Type B pancreatic cell (in vitro differentiated cells): ENCODE measurements at regions not wholly inside any gene's neighbourhood (a gene's known extent, or its start where the extent isn't known, plus 50 kb on each side); places are given as distances from the start of the nearest gene placed in this dataset.

Experiments used
- DNase-seq: peaks from one replicate; pipeline ENCODE4 v3.0.0; 2021; ENCODE audit warnings: mixed read lengths; ENCODE audit not compliant: unreplicated experiment; ENCODE audit errors: extremely low spot score
- H3K27ac Mint-ChIP-seq: 2 replicates; pipeline ENCODE4 v1.8.0; 2021; ENCODE audit warnings: mild to moderate bottlenecking, mixed read lengths
- H3K27me3 Mint-ChIP-seq: 2 replicates; pipeline ENCODE4 v1.8.0; 2021; ENCODE audit warnings: mixed read lengths
- H3K36me3 Mint-ChIP-seq: 2 replicates; pipeline ENCODE4 v1.8.0; 2021; ENCODE audit warnings: mixed read lengths
- H3K4me1 Mint-ChIP-seq: one replicate; pipeline ENCODE4 v1.8.0; 2021; ENCODE audit warnings: mixed read lengths; ENCODE audit not compliant: unreplicated experiment
- H3K4me3 Mint-ChIP-seq: 2 replicates; pipeline ENCODE4 v1.8.0; 2021; ENCODE audit warnings: mild to moderate bottlenecking, mixed read lengths
- H3K9me3 Mint-ChIP-seq: 2 replicates; pipeline ENCODE4 v1.8.0; 2021; ENCODE audit warnings: mixed read lengths
- TF ChIP-seq, protein P1 (sequence below): fragments of 200-600 bp; sonication (generic); conservative IDR thresholded peaks from 2 replicates; pipeline ENCODE4 v1.5.0; 2021; ENCODE audit warnings: antibody characterized with exemption, mild to moderate bottlenecking

DNA sequence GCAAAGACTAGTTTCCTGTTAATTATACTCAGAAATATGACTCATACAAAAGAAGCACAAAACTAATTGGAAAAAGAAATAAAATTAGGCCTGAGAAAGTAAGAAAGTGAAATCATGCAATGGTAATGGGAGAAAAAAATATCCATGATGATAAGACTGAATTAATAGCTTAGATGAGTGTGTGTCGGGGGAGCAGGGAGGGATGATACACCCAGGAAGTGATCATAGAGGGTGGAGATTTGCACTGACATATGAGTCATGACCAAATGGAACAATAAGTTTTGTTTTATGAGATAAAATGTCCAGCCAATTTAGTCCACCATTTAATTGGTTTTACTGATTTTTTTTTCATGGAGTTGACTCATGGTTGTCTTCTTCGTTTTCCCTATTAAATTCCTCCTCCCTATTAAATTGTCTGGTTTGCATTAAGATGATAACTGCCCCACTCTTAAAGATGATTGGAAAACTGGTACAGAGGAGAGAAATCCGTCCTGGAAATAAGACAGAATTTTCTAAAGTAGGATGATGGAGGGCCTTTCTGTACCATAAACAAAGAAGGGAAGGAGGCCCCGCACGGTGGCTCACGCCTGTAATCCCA is 111.7 kb upstream of the KCNJ6 start:
- H3K9me3 Mint-ChIP-seq: peaks cover 5% of the 10 kb centered on the region
- no peak overlapping the region for H3K4me3 Mint-ChIP-seq
- DNase-seq: no peak
- H3K27me3 Mint-ChIP-seq: peaks cover 55% of the 10 kb centered on the region
- no peaks in the 10 kb centered on the region for H3K36me3 Mint-ChIP-seq
- no peak overlapping the region for H3K27ac Mint-ChIP-seq
- no peaks in the 10 kb centered on the region for H3K4me1 Mint-ChIP-seq
- TF ChIP-seq, protein P1, sequence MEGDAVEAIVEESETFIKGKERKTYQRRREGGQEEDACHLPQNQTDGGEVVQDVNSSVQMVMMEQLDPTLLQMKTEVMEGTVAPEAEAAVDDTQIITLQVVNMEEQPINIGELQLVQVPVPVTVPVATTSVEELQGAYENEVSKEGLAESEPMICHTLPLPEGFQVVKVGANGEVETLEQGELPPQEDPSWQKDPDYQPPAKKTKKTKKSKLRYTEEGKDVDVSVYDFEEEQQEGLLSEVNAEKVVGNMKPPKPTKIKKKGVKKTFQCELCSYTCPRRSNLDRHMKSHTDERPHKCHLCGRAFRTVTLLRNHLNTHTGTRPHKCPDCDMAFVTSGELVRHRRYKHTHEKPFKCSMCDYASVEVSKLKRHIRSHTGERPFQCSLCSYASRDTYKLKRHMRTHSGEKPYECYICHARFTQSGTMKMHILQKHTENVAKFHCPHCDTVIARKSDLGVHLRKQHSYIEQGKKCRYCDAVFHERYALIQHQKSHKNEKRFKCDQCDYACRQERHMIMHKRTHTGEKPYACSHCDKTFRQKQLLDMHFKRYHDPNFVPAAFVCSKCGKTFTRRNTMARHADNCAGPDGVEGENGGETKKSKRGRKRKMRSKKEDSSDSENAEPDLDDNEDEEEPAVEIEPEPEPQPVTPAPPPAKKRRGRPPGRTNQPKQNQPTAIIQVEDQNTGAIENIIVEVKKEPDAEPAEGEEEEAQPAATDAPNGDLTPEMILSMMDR: no peak

DNA sequence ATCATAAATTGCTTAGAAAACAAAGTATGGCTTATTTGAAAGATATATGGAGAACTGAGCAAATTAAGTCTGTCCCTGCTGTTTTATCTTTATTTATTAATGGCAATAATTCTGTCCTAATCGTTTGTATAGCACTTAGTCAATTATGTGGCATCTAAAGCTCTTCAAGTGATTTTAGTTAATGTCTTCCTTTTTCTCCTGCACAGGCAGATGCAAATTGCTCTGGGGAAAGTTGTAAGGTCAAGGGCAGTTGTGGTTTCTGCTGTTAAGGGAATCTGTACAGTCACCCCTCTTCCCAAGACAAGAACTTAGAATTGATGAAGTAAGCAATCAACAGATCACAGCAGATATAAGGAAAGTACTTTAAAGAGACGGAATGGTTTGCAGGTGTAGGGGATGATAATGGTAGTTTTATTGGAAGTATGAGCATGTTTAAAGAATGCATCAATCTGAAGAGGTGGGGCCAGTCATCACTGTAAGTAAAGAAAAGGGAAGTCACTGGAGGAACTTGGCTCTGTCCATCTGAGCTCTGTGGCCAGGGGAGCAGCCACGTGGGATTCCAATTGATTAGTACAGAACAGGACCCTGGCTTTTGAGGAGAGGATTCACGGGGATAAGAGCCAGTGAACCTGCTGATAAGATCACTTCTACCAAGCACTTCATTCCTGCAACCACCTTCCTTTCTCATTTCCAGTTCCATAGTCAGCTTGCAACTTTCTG is 116.0 kb upstream of the KCNJ6 start:
- Mint-ChIP-seq H3K27me3 (peaks cover 44% of the 10 kb centered on the region), H3K4me3 (no peak overlapping the region), H3K4me1 (no peaks in the 10 kb centered on the region), H3K9me3 (no peaks in the 10 kb centered on the region), H3K27ac (no peak overlapping the region), H3K36me3 (no peaks in the 10 kb centered on the region)
- TF ChIP-seq, protein P1: no peak
- no peak for DNase-seq

DNA sequence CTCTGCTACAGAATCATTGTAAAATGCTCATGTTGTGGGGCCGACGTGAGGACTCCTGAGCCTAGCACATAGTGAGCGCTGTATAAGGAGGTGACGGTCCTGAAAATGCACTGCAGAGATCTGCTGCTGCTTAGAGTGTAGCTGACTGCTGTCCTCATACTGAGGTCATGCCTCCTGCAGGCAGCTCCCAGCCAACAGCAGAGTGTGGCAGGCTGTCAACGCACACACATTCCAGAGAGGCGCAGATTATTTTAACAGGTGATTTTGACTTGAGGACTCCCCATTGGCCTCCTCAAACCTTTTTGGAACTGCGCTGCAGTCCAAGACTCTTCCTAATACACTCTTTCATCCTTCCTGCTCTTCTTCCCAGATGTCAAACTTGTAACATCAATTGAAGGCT is 119.8 kb upstream of the KCNJ6 start:
- Mint-ChIP-seq H3K27ac (no peak overlapping the region), H3K36me3 (no peaks in the 10 kb centered on the region), H3K9me3 (no peaks in the 10 kb centered on the region), H3K4me3 (no peak overlapping the region), H3K4me1 (peaks cover 5% of the 10 kb centered on the region), H3K27me3 (peaks cover 29% of the 10 kb centered on the region)
- no peak for DNase-seq
- TF ChIP-seq, protein P1: no peak

DNA sequence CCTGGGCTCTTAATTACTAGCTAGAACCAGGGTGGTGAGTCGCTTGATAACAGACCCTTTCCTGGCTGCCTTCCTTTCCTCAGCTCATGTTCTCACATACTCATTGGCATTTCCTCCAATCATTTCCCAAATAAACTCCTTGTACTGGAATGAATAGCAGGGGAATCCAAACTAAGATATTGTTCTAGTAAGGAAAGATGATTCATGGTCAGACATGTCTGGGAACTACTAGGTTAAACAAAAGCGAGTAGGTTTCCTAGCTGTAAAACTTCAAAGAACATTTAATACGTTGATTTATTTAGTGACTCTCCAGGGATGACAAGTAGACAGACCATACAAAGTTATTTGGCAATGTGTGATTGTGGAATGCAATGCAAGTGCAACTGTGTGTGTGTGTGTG is 121.2 kb upstream of the KCNJ6 start:
- no peak for DNase-seq
- Mint-ChIP-seq H3K4me1 (peaks cover 5% of the 10 kb centered on the region), H3K27me3 (peaks cover 21% of the 10 kb centered on the region), H3K27ac (no peak overlapping the region), H3K36me3 (no peaks in the 10 kb centered on the region), H3K4me3 (no peak overlapping the region), H3K9me3 (no peaks in the 10 kb centered on the region)
- TF ChIP-seq, protein P1: no peak

DNA sequence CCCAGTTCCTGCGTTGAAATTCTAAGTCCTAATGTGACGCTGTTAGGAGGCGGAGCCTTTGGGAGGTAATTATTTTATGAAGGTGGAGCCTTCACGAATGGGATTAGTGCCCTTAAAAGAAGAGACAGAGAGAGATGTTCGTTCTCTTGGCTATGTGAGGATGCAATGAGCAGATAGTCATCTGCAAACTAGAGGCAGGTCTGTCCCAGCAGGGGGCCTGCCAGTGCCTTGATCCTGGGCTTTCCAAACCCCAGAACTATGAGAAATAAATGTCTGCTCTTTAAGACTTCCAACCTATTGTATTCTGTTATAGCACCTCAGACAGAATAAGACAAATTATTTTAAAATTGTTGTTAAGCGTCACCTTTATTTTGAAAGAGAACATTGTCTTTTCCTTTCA is 123.1 kb upstream of the KCNJ6 start:
- H3K4me3 Mint-ChIP-seq: no peak overlapping the region
- H3K9me3 Mint-ChIP-seq: no peaks in the 10 kb centered on the region
- no peak overlapping the region for H3K27ac Mint-ChIP-seq
- no peak for DNase-seq
- H3K27me3 Mint-ChIP-seq: peaks cover 14% of the 10 kb centered on the region
- TF ChIP-seq, protein P1: no peak
- no peaks in the 10 kb centered on the region for H3K36me3 Mint-ChIP-seq
- peaks cover 5% of the 10 kb centered on the region for H3K4me1 Mint-ChIP-seq
